Pancreas (tissue), 10 donors: ENCODE measurements at regions not wholly inside any gene's neighbourhood (a gene's known extent, or its start where the extent isn't known, plus 50 kb on each side); places are given as distances from the start of the nearest gene placed in this dataset.

Source experiments
- ATAC-seq, 4 donors: fragments of 200-7000 bp; cut with Tn5 transposase; one replicate each; pipeline versions ENCODE4 v1.8.0 to v1.9.1; 2020; ENCODE audit warnings: mild to moderate bottlenecking in 4 of 4, moderate library complexity in 4 of 4
- DNase-seq, 6 donors: peaks; one replicate each; pipeline ENCODE4 v3.0.0-alpha.2; 2020
- FAIRE-seq: peaks from 2 replicates; lab custom pipeline; 2012; peaks lifted over from hg19 to GRCh38; lab: Jason Lieb, UNC
- H3K27ac ChIP-seq, 4 donors: fragments of 200-600 bp; sonication (generic); 1 replicate in 3 of 4; 2 replicates in 1 of 4; pipeline versions ENCODE4 v1.5.0 to v1.8.0; 2020
- H3K27me3 ChIP-seq, 4 donors: fragments of 200-600 bp; one replicate each; pipeline ENCODE4 v1.8.0; 2021
- H3K36me3 ChIP-seq, 3 donors: fragments of 200-600 bp; sonication (generic) in 1 of 3; one replicate each; pipeline versions ENCODE4 v1.5.0 to v1.8.0; 2020 to 2021
- H3K4me1 ChIP-seq, 3 donors: fragments of 200-600 bp; one replicate each; pipeline ENCODE4 v1.8.0; 2021
- H3K4me3 ChIP-seq, 4 donors: fragments of 200-600 bp; sonication (generic) in 2 of 4; one replicate each; pipeline versions ENCODE4 v1.5.0 to v1.8.0; 2020 to 2021
- H3K9me3 ChIP-seq, 4 donors: fragments of 200-600 bp; one replicate each; pipeline ENCODE4 v1.8.0; 2021
- WGBS, 2 donors: extraction: QIAGEN DNeasy Blood & Tissue Kit; methylation state at CpG; one replicate each; pipeline ENCODE4 v1.1.7; 2013; 5-methylcytosine and 5-hydroxymethylcytosine counted together
- intact Hi-C, 3 donors: fragments of 100-400 bp; cut with DNase I; formaldehyde crosslinking; loops; one replicate each; pipeline versions ENCODE4 v1.11.1 to v1.14.2; 2022
- TF ChIP-seq, protein P1 (sequence below), 4 donors: fragments of 200-600 bp; sonication (generic) in 3 of 4; IDR thresholded peaks; one replicate each; pipeline versions ENCODE4 v1.5.0 to v1.8.0; 2021; ENCODE audit warnings: antibody characterized with exemption in 4 of 4
- donor health status: healthy with polysubstance abuse.
- donor health status: DM: no; HTN: no; CAD: no; lungs with moderate emphysema.
- donor health status: DM: no; HTN: no; CAD: no.
- donor health status: control.
- donor health status: control.
- donor health status: Bipolar disorder and iron deficiency.
- donor health status: DM: yes; HTN: yes; CAD: no.
- donor health status: DM: no; HTN: no; CAD: no.
- donor health status: DM: no; HTN: no; CAD: no.
- donor health status: DM: yes; HTN: yes; CAD: no.

DNA sequence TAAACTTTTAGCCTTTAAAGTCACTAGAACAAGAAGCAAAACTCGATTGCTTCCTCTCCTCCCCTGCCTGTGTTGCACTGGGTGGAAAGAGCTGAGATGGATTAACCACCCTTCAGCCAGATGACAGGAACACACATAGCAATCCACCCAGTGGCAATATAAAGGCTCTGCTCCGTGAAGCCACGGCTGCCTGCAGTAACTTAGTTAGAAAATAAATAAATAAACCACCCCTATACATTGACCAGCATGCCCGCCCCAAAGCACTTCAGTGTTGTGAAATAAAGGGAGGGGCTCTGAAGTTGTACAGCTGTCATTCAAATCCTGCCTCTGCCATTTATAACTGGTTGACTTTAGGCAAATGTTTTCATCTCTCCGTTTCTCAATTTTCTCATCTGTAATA lies 217.1 kb upstream of the LDB2 start:
- H3K4me1 ChIP-seq, result no peaks in the 10 kb centered on the region
- FAIRE-seq (no peak), ATAC-seq (no peak), DNase-seq (no peak)
- no peak overlapping the region for H3K27ac ChIP-seq
- H3K4me3 ChIP-seq, result no peak overlapping the region
- H3K36me3 ChIP-seq, result no peaks in the 10 kb centered on the region
- WGBS, 2 donors, result 52 to 53% methylated on average over 5 of the region's 5 CpGs
- no peaks in the 10 kb centered on the region for H3K9me3 ChIP-seq
- no peaks in the 10 kb centered on the region for H3K27me3 ChIP-seq
- TF ChIP-seq, protein P1, sequence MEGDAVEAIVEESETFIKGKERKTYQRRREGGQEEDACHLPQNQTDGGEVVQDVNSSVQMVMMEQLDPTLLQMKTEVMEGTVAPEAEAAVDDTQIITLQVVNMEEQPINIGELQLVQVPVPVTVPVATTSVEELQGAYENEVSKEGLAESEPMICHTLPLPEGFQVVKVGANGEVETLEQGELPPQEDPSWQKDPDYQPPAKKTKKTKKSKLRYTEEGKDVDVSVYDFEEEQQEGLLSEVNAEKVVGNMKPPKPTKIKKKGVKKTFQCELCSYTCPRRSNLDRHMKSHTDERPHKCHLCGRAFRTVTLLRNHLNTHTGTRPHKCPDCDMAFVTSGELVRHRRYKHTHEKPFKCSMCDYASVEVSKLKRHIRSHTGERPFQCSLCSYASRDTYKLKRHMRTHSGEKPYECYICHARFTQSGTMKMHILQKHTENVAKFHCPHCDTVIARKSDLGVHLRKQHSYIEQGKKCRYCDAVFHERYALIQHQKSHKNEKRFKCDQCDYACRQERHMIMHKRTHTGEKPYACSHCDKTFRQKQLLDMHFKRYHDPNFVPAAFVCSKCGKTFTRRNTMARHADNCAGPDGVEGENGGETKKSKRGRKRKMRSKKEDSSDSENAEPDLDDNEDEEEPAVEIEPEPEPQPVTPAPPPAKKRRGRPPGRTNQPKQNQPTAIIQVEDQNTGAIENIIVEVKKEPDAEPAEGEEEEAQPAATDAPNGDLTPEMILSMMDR (IDR thresholded peaks at IDR 0.05), result no peak
- intact Hi-C loops, result no loop called here

DNA sequence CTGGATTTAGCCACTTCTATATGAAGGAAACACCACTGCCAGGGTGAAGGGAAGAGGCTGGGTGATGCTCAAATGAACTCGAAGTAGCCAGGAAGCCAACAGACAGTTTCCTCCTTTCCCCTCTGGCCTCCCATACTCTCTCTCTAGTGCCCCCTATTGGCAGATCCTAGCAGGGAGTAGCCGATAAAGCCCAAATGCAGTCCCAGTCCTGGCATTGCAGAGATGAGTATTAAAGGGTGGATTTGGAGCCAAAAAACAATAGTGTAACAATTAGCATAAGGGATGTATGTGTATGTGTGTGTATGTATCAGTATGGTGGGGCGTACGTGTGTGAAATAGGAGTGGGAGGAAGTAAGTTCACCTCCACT lies 213.8 kb upstream of the LDB2 start:
- Histone ChIP-seq H3K9me3 (no peaks in the 10 kb centered on the region), H3K27me3 (no peaks in the 10 kb centered on the region), H3K27ac (no peak overlapping the region), H3K4me3 (no peak overlapping the region), H3K36me3 (no peaks in the 10 kb centered on the region), H3K4me1 (no peaks in the 10 kb centered on the region)
- intact Hi-C loops, result no loop called here
- FAIRE-seq, result no peak
- WGBS, 2 donors, result 27 to 36% methylated on average over 4 of the region's 4 CpGs
- TF ChIP-seq, protein P1 (IDR thresholded peaks at IDR 0.05), result no peak
- no peak for ATAC-seq
- no peak for DNase-seq

DNA sequence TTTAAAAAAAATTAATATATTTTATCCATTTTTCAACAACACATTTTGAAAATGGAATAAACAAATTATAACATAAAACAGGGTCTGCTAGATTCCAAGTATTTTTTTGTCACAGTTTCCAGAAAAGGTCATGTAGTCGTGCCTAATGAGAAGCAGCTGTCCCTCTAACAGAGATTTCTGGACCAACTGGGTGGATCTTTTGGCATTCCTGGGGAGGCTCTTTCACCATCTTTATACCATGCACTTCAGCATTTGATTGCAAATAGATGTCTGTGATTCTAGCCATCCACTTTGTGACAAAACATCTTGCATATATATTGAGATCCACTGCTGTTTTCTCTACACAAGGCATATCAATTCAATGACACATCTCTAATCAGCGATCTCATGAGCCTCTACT lies 210.7 kb upstream of the LDB2 start:
- Histone ChIP-seq H3K36me3 (no peaks in the 10 kb centered on the region), H3K4me3 (no peak overlapping the region), H3K27me3 (no peaks in the 10 kb centered on the region), H3K27ac (no peak overlapping the region), H3K4me1 (no peaks in the 10 kb centered on the region), H3K9me3 (no peaks in the 10 kb centered on the region)
- intact Hi-C loops, result no loop called here
- 27 to 50% methylated on average over 2 of the region's 2 CpGs for WGBS, 2 donors
- DNase-seq, result no peak
- TF ChIP-seq, protein P1 (IDR thresholded peaks at IDR 0.05), result no peak
- FAIRE-seq, result no peak
- ATAC-seq, result no peak

DNA sequence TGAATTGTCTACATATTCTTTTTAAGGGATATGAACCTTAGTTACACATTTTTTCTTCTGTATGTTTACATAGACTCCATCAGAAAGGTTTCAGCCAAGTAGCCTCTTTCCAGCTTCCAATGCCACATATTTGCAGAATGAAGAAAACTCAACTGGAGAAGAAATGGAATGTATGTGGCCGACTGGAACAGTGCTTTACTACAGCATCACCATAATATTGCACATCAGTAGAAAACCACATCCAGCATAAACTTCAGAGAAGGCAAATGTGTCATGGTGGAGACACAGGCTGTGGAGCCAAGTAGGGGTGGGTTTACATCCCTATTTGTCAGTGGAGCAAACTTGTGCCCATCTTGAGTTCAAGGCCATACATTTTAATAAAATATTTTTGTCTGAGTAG lies 204.8 kb upstream of the LDB2 start:
- FAIRE-seq, result no peak
- 31 to 42% methylated on average over 1 of the region's 1 CpG for WGBS, 2 donors
- Histone ChIP-seq H3K4me3 (no peak overlapping the region), H3K9me3 (no peaks in the 10 kb centered on the region), H3K27ac (no peak overlapping the region), H3K4me1 (no peaks in the 10 kb centered on the region), H3K27me3 (no peaks in the 10 kb centered on the region), H3K36me3 (no peaks in the 10 kb centered on the region)
- TF ChIP-seq, protein P1 (IDR thresholded peaks at IDR 0.05), result no peak
- intact Hi-C loops, result no loop called here
- no peak for ATAC-seq
- no peak for DNase-seq

DNA sequence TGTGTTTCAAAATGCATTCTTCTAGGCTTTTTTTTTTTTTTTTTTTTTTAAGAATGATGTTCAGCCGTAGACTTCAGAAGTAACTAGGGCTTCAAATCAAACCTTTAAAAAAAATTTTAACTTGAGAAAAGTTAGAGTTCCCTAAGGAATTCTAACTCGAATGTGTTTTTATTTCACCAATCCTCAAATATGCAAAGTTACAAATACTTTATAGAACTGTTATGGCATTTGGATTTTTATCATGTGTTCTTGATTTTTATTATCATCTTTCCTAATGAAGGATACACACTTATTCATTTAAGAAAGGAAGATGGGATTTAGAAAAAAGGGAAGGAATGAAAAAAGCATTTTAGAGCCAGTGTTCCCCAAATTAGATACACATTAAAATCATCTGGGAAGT lies 200.6 kb upstream of the LDB2 start:
- intact Hi-C loops, result no loop called here
- no peak overlapping the region for H3K27ac ChIP-seq
- TF ChIP-seq, protein P1 (IDR thresholded peaks at IDR 0.05), result no peak
- H3K4me1 ChIP-seq, result no peaks in the 10 kb centered on the region
- H3K36me3 ChIP-seq, result no peaks in the 10 kb centered on the region
- DNase-seq, result no peak
- H3K27me3 ChIP-seq, result no peaks in the 10 kb centered on the region
- ATAC-seq, result no peak
- no peak for FAIRE-seq
- H3K9me3 ChIP-seq, result no peaks in the 10 kb centered on the region
- 59 to 64% methylated on average over 2 of the region's 2 CpGs for WGBS, 2 donors
- no peak overlapping the region for H3K4me3 ChIP-seq
